DND-41 (cell line): ENCODE measurements at regions not wholly inside any gene's neighbourhood (a gene's known extent, or its start where the extent isn't known, plus 50 kb on each side); places are given as distances from the start of the nearest gene placed in this dataset.

Source experiments
- ATAC-seq: fragments of 200-7000 bp; cut with Tn5 transposase; 3 replicates; pipeline ENCODE4 v1.9.1; 2021; ENCODE audit warnings: low read depth; ENCODE audit not compliant: insufficient read depth
- DNase-seq: peaks from one replicate; pipeline ENCODE4 v3.0.0-alpha.2; 2020
- H2AFZ ChIP-seq: 2 replicates; pipeline ENCODE4 v1.6.0; 2012; ENCODE audit warnings: low read depth, low read length
- H3K27ac ChIP-seq: 2 replicates; pipeline ENCODE4 v1.5.1; 2012; ENCODE audit warnings: low read length, inconsistent platforms
- H3K27me3 ChIP-seq: fragments of 200-600 bp; sonication (generic); 2 replicates; pipeline ENCODE4 v1.6.0; 2012; ENCODE audit warnings: low read length, mild to moderate bottlenecking, inconsistent platforms; ENCODE audit not compliant: insufficient read depth, poor library complexity
- H3K36me3 ChIP-seq: 2 replicates; pipeline ENCODE4 v1.5.1; 2012; ENCODE audit warnings: low read length, inconsistent platforms; ENCODE audit not compliant: insufficient read depth
- H3K4me1 ChIP-seq: 2 replicates; pipeline ENCODE4 v1.5.1; 2012; ENCODE audit warnings: mild to moderate bottlenecking, low read length; ENCODE audit not compliant: insufficient read depth
- H3K4me2 ChIP-seq: 2 replicates; pipeline ENCODE4 v1.6.0; 2012; ENCODE audit warnings: mild to moderate bottlenecking, moderate library complexity, low read length, inconsistent platforms; ENCODE audit not compliant: insufficient read depth
- H3K4me3 ChIP-seq, 2 experiments: fragments of 200-600 bp in 1 of 2; shearing (Covaris generic) in 1 of 2; 2 replicates each; pipeline ENCODE4 v1.5.1; 2012 to 2016; ENCODE audit warnings: inconsistent platforms in 2 of 2, low read length in 2 of 2, mild to moderate bottlenecking in 2 of 2, low read depth in 1 of 2, moderate library complexity in 1 of 2
- H3K79me2 ChIP-seq: 2 replicates; pipeline ENCODE4 v1.6.0; 2012; ENCODE audit warnings: low read length, inconsistent platforms; ENCODE audit not compliant: insufficient read depth
- H3K9ac ChIP-seq: 2 replicates; pipeline ENCODE4 v1.6.0; 2012; ENCODE audit warnings: low read depth, mild to moderate bottlenecking, inconsistent platforms, low read length, moderate library complexity
- H3K9me3 ChIP-seq: 2 replicates; pipeline ENCODE4 v1.5.1; 2012; ENCODE audit warnings: low read length, moderate library complexity, mild to moderate bottlenecking, inconsistent platforms; ENCODE audit not compliant: insufficient read depth, severe bottlenecking
- H4K20me1 ChIP-seq: 2 replicates; pipeline ENCODE4 v1.6.0; 2012; ENCODE audit warnings: low read length; ENCODE audit not compliant: insufficient read depth
- CTCF ChIP-seq: IDR thresholded peaks from 2 replicates; pipeline ENCODE4 v1.5.1; 2012; ENCODE audit warnings: borderline replicate concordance, low read length, moderate library complexity, mild to moderate bottlenecking; ENCODE audit not compliant: poor library complexity, severe bottlenecking; ENCODE audit errors: extremely low read depth
- EZH2 ChIP-seq: IDR thresholded peaks from 3 replicates; pipeline ENCODE4 v1.6.1; 2012; ENCODE audit warnings: borderline replicate concordance, low read depth, mild to moderate bottlenecking, moderate library complexity, low read length, inconsistent platforms; ENCODE audit not compliant: severe bottlenecking

- H3K27ac ChIP-seq = no peak overlapping the region
- H3K4me2 ChIP-seq = no peak overlapping the region
- no peaks in the 10 kb centered on the region for H3K36me3 ChIP-seq
- H3K9ac ChIP-seq = no peak overlapping the region
- no peaks in the 10 kb centered on the region for H4K20me1 ChIP-seq
- H2AFZ ChIP-seq = no peak overlapping the region
- ATAC-seq = no peak
- no peak overlapping the region for H3K4me3 ChIP-seq
- no peaks in the 10 kb centered on the region for H3K4me1 ChIP-seq
- no peak for TF ChIP-seq EZH2
- no peak for TF ChIP-seq CTCF
- no peaks in the 10 kb centered on the region for H3K9me3 ChIP-seq
- H3K27me3 ChIP-seq = no peaks in the 10 kb centered on the region
- DNase-seq = no peak
- no peaks in the 10 kb centered on the region for H3K79me2 ChIP-seq
These were observed 155.2 kb downstream of the TMEM161B start for GRCh38 chr5:88113429-88113828.

GRCh38 chr5:88109818-88110217, 158.8 kb downstream of the TMEM161B start:
- Histone ChIP-seq H3K9ac (no peak overlapping the region), H3K9me3 (no peaks in the 10 kb centered on the region), H3K4me3 (no peak overlapping the region), H4K20me1 (no peaks in the 10 kb centered on the region), H3K4me2 (no peak overlapping the region), H3K27ac (no peak overlapping the region), H3K27me3 (no peaks in the 10 kb centered on the region), H2AFZ (no peak overlapping the region), H3K79me2 (no peaks in the 10 kb centered on the region), H3K36me3 (no peaks in the 10 kb centered on the region), H3K4me1 (no peaks in the 10 kb centered on the region)
- DNase-seq = no peak
- no peak for ATAC-seq
- TF ChIP-seq EZH2 = no peak
- no peak for TF ChIP-seq CTCF

- Histone ChIP-seq H3K4me3 (no peak overlapping the region), H3K36me3 (no peaks in the 10 kb centered on the region), H3K9me3 (no peaks in the 10 kb centered on the region), H3K79me2 (no peaks in the 10 kb centered on the region), H3K4me2 (no peak overlapping the region), H3K27me3 (no peaks in the 10 kb centered on the region), H3K9ac (no peak overlapping the region), H3K27ac (no peak overlapping the region), H3K4me1 (no peaks in the 10 kb centered on the region), H4K20me1 (no peaks in the 10 kb centered on the region), H2AFZ (no peak overlapping the region)
- no peak for TF ChIP-seq EZH2
- no peak for TF ChIP-seq CTCF
- no peak for ATAC-seq
- no peak for DNase-seq
These were observed 160.0 kb downstream of the TMEM161B start for GRCh38 chr5:88108490-88109279.
